NCI-H69 (cell line): ENCODE measurements at regions not wholly inside any gene's neighbourhood (a gene's known extent, or its start where the extent isn't known, plus 50 kb on each side); places are given as distances from the start of the nearest gene placed in this dataset.

Source experiments
- DNase-seq: peaks from one replicate; lab custom pipeline; 2025; lab: John Stamatoyannopoulos, UW

- DNase-seq, result no peak
Measured at GRCh38 chr5:33329891-33330290, 110.9 kb upstream of the TARS1 start.

- DNase-seq, result no peak
Measured at GRCh38 chr5:33330426-33330825, 110.3 kb upstream of the TARS1 start.

- no peak for DNase-seq
Measured at GRCh38 chr5:33330992-33331391, 109.8 kb upstream of the TARS1 start.

- DNase-seq, result no peak
Measured at GRCh38 chr5:33332804-33333203, 108.0 kb upstream of the TARS1 start.

- no peak for DNase-seq
Measured at GRCh38 chr5:33334829-33335228, 105.9 kb upstream of the TARS1 start.

GRCh38 chr5:33336891-33337636 is 103.7 kb upstream of the TARS1 start:
- DNase-seq, result no peak

- no peak for DNase-seq
Measured at GRCh38 chr5:33337637-33337992, 103.2 kb upstream of the TARS1 start.

GRCh38 chr5:33338336-33339110 is 102.2 kb upstream of the TARS1 start:
- no peak for DNase-seq

GRCh38 chr5:33339413-33339812 is 101.4 kb upstream of the TARS1 start:
- no peak for DNase-seq

GRCh38 chr5:33340195-33340594 is 100.6 kb upstream of the TARS1 start:
- no peak for DNase-seq

- DNase-seq, result no peak
Measured at GRCh38 chr5:33341351-33341750, 99.4 kb upstream of the TARS1 start.

- no peak for DNase-seq
Measured at GRCh38 chr5:33343676-33344327, 97.0 kb upstream of the TARS1 start.

- no peak for DNase-seq
Measured at GRCh38 chr5:33346534-33346933, 94.2 kb upstream of the TARS1 start.

GRCh38 chr5:33361781-33362180 is 79.0 kb upstream of the TARS1 start:
- DNase-seq, result no peak

- no peak for DNase-seq
Measured at GRCh38 chr5:33362915-33363314, 77.8 kb upstream of the TARS1 start.

- no peak for DNase-seq
Measured at GRCh38 chr5:33363537-33363936, 77.2 kb upstream of the TARS1 start.

- no peak for DNase-seq
Measured at GRCh38 chr5:33364406-33364805, 76.4 kb upstream of the TARS1 start.

- DNase-seq, result no peak
Measured at GRCh38 chr5:33367416-33367815, 73.3 kb upstream of the TARS1 start.

- DNase-seq, result no peak
Measured at GRCh38 chr5:33369485-33370465, 71.0 kb upstream of the TARS1 start.

- DNase-seq, result no peak
Measured at GRCh38 chr5:33370466-33370859, 70.3 kb upstream of the TARS1 start.

- no peak for DNase-seq
Measured at GRCh38 chr5:33371660-33372059, 69.1 kb upstream of the TARS1 start.
